Frontal cortex (tissue), 3 donors: ENCODE measurements at regions not wholly inside any gene's neighbourhood (a gene's known extent, or its start where the extent isn't known, plus 50 kb on each side); places are given as distances from the start of the nearest gene placed in this dataset.
"Not testable (repeated sequence)": the region's sequence is repeated elsewhere in the genome, so short reads cannot be mapped to it uniquely, and the experiment has no call there.

Source experiments
- DNase-seq, 2 donors: peaks; one replicate each; pipeline ENCODE4 v3.0.0; 2012; ENCODE audit warnings: low spot score in 2 of 2
- FAIRE-seq: peaks from 2 replicates; lab custom pipeline; 2012; peaks lifted over from hg19 to GRCh38; lab: Jason Lieb, UNC
- donor health status: control.
- donor health status: control.
- donor health status: control.

- DNase-seq, FAIRE-seq: not testable (repeated sequence)
Measured at GRCh38 chr4:102397056-102397455, 51.8 kb upstream of the SLC39A8 start.

- no peak for DNase-seq
- FAIRE-seq, result no peak
Measured at GRCh38 chr4:102399021-102399420, 53.7 kb upstream of the SLC39A8 start.

GRCh38 chr4:102400898-102401297, 55.6 kb upstream of the SLC39A8 start:
- no peak for DNase-seq
- FAIRE-seq, result no peak

- DNase-seq, result no peak
- no peak for FAIRE-seq
Measured at GRCh38 chr4:102402223-102402622, 56.9 kb upstream of the SLC39A8 start.

GRCh38 chr4:102403116-102403515, 57.8 kb upstream of the SLC39A8 start:
- DNase-seq (no peak), FAIRE-seq (no peak)

- no peak for DNase-seq
Measured at GRCh38 chr4:102404431-102404969, 59.2 kb upstream of the SLC39A8 start.

GRCh38 chr4:102405821-102406401, 60.6 kb upstream of the SLC39A8 start:
- FAIRE-seq (no peak), DNase-seq (no peak)

More at GRCh38 chr4:102404431-102404969, 59.2 kb upstream of the SLC39A8 start:
- no peak for FAIRE-seq

- FAIRE-seq, DNase-seq: not testable (repeated sequence)
Measured at GRCh38 chr4:102410884-102411283, 65.6 kb upstream of the SLC39A8 start.

GRCh38 chr4:102411408-102411807, 66.1 kb upstream of the SLC39A8 start:
- DNase-seq (no peak), FAIRE-seq (no peak)

GRCh38 chr4:102416765-102417164, 71.5 kb upstream of the SLC39A8 start:
- DNase-seq (no peak), FAIRE-seq (no peak)

GRCh38 chr4:102420563-102421398, 75.5 kb upstream of the SLC39A8 start:
- no peak for FAIRE-seq
- no peak for DNase-seq

GRCh38 chr4:102422843-102423242, 77.6 kb upstream of the SLC39A8 start:
- DNase-seq (no peak), FAIRE-seq (no peak)

GRCh38 chr4:102423375-102423774, 77.8 kb upstream of the NFKB1 start:
- no peak for FAIRE-seq

GRCh38 chr4:102427371-102427998, 73.7 kb upstream of the NFKB1 start:
- DNase-seq, result no peak
- no peak for FAIRE-seq

More at GRCh38 chr4:102423375-102423774, 77.8 kb upstream of the NFKB1 start:
- DNase-seq, result no peak

- FAIRE-seq (no peak), DNase-seq (no peak)
Measured at GRCh38 chr4:102428122-102428521, 73.0 kb upstream of the NFKB1 start.

GRCh38 chr4:102429553-102429952, 71.6 kb upstream of the NFKB1 start:
- FAIRE-seq, result no peak
- no peak for DNase-seq

GRCh38 chr4:102430461-102430910, 70.7 kb upstream of the NFKB1 start:
- no peak for DNase-seq
- no peak for FAIRE-seq

- FAIRE-seq (no peak), DNase-seq (no peak)
Measured at GRCh38 chr4:102431608-102431961, 69.6 kb upstream of the NFKB1 start.

GRCh38 chr4:102437111-102437510, 64.0 kb upstream of the NFKB1 start:
- FAIRE-seq (no peak), DNase-seq (no peak)

- FAIRE-seq, result no peak
- DNase-seq, result no peak
Measured at GRCh38 chr4:102438396-102439235, 62.5 kb upstream of the NFKB1 start.
